ENCODE measurements at regions not wholly inside any gene's neighbourhood (a gene's known extent, or its start where the extent isn't known, plus 50 kb on each side); places are given as distances from the start of the nearest gene placed in this dataset.

- no peak for TF ChIP-seq CTCF (IDR thresholded peaks at IDR 0.05)
- TF ChIP-seq EZH2 (IDR thresholded peaks at IDR 0.05) = no peak
Measured at GRCh38 chr3:69660631-69661030, 78.6 kb upstream of the MITF start.

Data from neural progenitor cell (in vitro differentiated cells).